Upper lobe of left lung (tissue), 4 donors: ENCODE measurements at regions not wholly inside any gene's neighbourhood (a gene's known extent, or its start where the extent isn't known, plus 50 kb on each side); places are given as distances from the start of the nearest gene placed in this dataset.

Experiments
- POLR2A ChIP-seq, 4 donors: fragments of 450-650 bp; IDR thresholded peaks; one replicate each; pipeline ENCODE4 v1.5.1; 2016 to 2017; ENCODE audit warnings: antibody characterized with exemption in 4 of 4, mild to moderate bottlenecking in 2 of 4
- TF ChIP-seq, protein P1 (sequence below), 6 experiments: fragments of 450-650 bp in 4 of 6; fragments of 200-600 bp in 2 of 6; sonication (generic) in 2 of 6; IDR thresholded peaks; one replicate each; pipeline ENCODE4 v1.5.1; 2016 to 2019; ENCODE audit warnings: antibody characterized with exemption in 6 of 6

DNA sequence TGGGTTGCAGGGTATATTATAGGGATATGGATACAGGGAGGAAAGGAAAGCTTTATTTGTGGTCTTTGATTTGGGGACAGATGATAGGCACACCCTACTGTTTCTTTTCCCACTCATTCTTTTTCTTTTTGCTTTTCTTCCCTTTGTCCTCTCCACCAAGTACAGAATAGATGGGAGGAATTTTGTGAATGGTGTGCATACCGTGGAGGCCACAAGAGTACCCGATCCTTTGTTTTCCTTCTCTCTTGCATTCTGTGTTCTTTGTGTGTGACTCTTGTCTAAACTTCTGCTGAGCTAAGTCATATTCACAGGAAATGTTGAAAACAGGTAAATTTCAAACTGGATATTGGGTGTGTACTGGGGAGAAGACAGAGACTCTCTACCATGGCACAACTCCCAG, 321.4 kb upstream of the SLC8A1 start:
- no peak for TF ChIP-seq POLR2A (IDR thresholded peaks at IDR 0.05)
- TF ChIP-seq, protein P1, sequence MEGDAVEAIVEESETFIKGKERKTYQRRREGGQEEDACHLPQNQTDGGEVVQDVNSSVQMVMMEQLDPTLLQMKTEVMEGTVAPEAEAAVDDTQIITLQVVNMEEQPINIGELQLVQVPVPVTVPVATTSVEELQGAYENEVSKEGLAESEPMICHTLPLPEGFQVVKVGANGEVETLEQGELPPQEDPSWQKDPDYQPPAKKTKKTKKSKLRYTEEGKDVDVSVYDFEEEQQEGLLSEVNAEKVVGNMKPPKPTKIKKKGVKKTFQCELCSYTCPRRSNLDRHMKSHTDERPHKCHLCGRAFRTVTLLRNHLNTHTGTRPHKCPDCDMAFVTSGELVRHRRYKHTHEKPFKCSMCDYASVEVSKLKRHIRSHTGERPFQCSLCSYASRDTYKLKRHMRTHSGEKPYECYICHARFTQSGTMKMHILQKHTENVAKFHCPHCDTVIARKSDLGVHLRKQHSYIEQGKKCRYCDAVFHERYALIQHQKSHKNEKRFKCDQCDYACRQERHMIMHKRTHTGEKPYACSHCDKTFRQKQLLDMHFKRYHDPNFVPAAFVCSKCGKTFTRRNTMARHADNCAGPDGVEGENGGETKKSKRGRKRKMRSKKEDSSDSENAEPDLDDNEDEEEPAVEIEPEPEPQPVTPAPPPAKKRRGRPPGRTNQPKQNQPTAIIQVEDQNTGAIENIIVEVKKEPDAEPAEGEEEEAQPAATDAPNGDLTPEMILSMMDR (IDR thresholded peaks at IDR 0.05): no peak
